NCI-H446 treated with DMSO at 0.1 percent for 48 hours (cell line): ENCODE measurements at regions not wholly inside any gene's neighbourhood (a gene's known extent, or its start where the extent isn't known, plus 50 kb on each side); places are given as distances from the start of the nearest gene placed in this dataset.
"Not testable (repeated sequence)": the region's sequence is repeated elsewhere in the genome, so short reads cannot be mapped to it uniquely, and the experiment has no call there.

Experiments used
- DNase-seq: peaks from one replicate; lab custom pipeline; 2025; lab: John Stamatoyannopoulos, UW

DNA sequence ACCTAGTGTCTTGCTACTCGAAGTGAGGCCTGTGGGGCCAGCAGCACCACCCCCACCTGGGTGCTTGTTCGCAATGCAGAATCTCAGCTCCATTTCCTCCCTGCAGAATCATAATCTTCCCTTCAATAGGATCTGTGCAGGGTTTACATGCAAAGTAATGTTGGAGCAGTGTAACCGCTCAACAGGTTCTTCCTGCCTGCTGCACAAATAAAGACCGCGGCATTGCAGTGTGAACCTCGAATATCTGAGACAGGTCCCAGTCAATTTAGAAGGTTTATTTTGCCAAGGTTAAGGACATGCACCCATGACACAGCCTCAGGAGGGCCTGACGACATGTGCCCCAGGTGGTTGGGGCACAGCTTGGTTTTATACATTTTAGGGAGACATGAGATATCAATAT is 119.2 kb downstream of the TLR5 start:
- no peak for DNase-seq

DNA sequence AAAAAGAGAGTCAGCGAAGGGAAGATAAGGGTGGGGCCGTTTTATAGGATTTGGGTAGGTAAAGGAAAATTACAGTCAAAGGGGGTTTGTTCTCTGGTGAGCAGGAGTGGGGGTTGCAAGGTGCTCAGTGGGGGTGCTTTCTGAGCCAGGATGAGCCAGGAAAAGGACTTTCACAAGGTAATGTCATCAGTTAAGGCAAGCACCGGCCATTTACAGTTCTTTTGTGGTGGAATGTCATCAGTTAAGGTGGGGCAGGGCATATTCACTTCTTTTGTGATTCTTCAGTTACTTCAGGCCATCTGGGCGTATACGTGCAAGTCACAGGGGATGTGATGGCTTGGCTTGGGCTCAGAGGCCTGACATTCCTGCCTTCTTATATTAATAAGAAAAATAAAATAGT is 118.6 kb downstream of the TLR5 start:
- DNase-seq: not testable (repeated sequence)

DNA sequence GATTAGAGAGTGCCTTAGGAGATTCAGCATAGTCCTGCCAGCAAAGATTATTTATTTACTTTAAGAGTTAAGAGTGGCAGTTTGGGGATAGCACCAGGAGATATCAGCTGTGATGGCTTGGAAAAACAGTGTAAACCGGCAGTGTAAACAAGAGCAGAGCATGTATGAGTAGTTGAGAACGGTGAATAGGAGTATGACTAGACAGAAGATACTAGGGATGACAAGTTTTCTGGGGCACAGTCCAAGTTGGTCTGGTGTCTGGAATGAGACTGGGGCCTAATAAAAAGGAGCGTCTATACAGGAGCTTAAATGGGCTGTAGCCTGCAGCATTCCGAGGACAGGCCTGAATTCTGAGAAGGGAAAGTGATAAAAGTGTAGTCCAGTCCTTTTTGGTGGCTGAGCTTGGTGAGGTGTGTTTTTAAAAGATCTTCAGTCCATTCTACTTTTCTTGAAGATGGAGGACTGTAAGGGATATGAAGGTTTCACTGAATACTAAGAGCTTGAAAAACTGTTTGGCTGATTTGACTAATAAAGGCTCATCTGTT is 117.8 kb downstream of the TLR5 start:
- DNase-seq: not testable (repeated sequence)

DNA sequence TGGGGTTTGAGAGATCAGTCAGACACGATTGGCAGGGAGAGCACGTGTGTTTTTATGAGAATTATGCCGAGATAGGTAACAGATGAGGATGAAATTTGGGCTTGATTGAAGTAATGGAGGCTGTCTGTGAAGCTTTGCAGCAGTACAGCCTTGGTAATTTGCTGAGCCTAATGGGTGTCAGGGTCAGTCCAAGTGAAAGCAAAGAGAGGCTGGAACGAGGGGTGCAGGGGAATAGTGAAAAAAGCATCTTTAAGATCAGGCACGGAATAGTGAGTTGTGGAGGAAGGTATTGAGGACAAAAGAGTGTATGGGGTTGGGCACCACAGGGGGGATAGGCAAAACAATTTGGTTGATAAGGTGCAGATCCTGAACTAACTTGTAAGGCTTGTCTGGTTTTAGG is 116.4 kb downstream of the TLR5 start:
- DNase-seq: not testable (repeated sequence)

DNA sequence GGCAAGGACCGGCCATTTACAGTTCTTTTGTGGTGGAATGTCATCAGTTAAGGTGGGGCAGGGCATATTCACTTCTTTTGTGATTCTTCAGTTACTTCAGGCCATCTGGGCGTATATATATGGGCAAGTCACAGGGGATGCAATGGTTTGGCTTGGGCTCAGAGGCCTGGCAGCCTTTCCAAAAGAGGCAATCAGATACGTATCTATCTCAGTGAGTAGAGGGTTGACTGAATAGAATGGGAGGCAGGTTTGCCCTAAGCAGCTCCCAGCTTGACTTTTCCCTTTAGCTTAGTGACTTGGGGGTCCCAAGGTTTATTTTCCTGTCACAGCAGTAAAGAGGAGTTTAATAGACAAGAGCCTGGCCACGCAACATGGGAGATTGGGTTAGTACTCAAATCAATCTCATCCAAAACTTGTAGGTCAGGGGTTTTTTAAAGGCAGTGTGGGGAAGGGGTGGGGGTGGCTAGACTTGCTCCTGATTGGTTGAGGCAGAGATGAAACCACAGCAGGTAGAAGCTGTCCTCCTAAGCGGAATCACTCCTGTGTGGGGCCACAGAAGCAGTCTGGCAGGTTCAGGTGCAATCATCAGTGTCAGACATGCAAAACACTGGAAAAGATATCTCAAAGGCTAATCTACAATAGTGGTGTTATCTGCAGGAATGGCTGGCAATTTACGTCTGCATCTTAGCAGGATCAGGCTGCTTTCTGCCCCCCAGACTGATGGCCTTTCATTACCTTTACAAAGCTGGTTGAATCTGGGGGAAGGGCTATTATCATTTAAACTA is 112.9 kb downstream of the TLR5 start:
- no peak for DNase-seq

DNA sequence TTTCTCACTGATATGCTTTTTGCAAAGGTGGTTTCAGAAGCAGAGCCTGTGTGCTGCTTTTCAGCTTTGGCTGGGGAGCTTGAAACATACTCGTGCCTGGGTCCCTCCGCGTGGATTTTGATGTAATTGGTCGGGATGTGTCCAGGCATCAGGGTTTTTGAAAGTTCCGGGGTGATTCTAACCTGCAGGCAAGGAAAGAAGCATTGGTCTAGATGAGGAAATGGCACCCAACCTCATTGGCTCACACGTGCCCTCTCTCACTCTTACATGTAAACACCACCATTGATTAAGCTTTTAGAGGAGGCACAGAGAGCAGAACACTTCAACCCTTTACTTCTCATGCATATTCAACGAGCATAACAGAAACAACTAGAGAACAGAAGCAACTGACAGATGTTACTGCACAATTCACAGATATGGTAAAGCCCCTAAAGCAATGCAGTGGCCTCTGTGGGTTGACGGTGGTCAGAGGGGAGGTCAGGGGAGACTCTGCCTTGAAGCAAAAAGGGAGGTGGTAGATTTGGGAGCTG is 112.1 kb downstream of the TLR5 start:
- no peak for DNase-seq

DNA sequence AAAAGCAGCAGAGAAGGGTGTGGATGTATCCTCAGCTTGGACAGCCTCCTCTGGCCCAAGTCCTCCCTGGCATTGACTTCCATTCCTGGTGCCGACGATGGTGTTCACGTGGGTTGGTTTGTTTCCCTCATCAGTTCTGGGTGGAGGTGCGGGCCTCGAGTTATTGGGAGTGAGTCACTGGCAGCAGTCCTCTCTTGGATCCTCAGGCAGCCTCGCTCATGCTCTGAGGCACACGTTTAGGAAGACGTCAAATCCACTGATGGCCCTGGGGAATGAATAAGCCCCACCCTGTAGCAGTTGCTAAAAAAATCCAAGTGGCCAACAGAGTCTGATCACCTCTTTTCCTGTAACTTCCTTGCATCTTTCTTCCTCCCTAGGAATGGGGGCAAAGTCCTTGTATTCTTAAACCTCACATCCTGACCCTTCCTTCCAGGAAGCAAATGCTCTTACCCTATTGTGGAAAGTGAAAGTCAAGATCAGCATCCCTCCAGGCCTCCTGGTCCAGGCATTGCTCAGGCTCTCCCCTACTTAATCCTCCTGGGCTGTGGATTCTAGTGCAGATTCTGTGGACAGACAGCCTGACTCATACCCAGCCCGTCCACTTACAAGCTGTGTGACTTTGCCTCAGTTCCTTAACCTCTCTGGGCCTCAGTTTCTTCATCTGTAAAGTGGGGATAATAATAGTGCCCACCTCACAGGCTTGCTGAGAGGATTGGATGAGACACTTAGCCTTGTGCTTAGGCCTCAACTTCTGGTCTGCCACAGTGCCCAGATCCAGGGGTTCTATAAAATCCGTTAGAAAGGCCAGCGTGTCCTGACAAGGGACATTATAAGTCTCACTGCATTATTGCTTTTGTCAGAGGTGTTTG is 111.1 kb downstream of the TLR5 start:
- DNase-seq: no peak

DNA sequence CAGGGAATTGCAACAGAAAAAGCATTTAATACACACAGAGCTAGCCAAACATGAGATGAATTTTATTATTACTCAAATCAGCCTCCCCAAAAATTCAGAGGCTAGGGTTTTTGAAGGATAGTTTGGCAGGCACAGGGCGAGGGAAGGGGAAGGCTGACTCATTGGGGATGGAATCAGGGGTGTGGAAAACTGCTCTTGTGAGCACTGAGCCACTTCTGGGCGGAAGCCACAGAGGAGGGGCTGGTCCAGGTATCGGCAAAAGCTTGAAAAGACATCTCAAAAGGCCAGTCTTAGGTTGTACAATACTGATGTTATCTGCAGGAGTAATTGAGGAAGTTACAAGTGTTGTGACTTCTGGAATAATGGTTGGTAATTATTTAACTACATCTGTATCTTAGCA is 109.4 kb downstream of the TLR5 start:
- DNase-seq: no peak

DNA sequence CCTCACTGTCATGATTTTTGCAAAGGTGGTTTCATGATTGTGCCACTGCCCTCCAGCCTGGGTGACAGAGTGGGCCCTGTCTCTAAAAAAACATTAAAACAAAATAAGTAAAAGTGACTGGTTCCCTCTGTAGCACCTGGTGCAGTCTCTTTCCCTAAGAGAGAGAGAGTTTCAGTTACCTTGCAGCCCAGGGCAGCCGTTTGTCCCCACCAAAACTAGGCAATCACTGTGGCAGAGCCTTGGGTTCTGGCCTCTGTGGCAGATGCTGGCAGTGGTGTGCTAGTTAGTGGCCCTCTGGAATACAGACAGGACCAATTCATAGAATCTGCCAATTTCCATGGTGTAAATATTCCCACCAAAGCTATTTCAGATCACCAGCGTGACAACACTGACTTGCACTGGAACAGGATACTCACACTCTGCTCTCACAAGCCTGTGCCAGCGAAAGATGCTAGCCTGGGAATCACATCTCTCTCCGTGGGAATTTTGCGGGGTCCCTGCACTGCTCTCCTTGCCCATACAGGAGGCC is 108.7 kb downstream of the TLR5 start:
- no peak for DNase-seq

DNA sequence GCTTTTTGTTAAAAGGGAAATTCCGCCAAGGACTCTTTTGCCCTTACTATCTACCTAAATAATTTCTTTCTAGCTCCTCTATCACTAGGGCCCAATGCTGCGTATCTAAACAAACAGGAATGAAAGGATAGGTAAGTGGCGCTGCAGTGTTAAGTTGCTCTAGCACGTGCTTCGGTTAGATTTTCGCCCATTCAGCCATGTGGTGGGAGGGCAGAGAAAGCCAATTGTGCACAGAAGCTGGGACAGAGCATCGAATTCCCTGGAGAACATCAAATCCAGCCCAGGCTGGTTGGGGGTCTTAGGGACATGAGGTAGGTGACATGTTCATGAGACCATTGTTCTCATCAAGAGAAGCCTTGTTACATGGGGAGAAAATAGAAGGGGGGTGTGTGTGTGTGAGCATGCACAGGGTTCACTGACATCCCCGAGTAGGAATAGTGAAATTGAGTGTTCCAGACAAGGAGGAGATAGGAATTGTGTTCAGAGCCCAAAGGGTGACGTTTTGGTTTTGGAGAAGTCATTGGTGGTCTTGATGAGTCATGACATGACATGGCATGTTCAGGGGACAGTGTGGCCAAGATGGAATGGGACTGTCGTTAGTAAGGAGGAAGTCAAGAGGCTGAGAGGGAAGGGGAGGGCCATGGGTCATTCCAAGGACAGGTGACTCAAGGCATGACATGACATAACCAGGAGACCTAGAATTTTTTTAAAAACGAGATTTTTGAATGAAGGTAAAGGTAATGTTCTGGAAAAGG is 107.1 kb downstream of the TLR5 start:
- DNase-seq: no peak

DNA sequence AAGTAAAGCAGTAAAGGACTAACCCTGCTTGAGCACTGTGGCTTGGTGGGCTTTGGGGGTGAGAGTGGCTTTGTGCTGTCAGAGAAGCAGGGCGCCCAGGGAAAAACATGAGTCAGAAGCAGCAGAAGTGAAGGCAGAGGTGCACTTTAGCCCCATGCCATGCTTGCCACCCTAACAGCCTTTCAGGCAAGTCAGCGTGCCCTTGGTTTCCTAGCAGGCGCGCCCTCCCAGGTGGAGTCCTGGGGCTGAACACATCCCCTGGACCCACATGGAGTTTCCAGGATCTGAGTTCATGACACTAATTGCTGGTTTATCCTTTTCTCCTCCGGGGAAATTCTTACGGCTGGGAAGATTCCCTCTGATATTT is 106.6 kb downstream of the TLR5 start:
- DNase-seq: no peak

DNA sequence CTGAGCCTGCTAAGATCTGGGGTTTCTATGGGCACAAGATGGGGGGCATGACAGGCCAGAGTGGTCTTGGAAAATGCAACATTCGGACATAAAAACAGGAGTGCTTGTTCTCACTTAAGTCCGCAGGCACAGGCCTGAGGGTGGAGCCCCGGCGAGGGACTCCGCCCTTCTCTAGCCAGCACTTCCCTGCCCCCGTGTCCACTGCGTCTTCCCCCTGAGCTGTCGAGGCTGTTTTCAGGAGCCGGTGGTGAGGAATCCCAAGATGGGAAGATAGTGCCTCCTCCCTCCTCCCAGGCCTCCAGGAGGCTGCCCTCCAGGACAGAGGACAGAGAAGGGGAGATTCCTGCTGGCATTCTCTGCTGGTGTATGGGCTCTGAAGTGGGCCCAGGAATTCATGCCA is 105.2 kb downstream of the TLR5 start:
- DNase-seq: no peak

DNA sequence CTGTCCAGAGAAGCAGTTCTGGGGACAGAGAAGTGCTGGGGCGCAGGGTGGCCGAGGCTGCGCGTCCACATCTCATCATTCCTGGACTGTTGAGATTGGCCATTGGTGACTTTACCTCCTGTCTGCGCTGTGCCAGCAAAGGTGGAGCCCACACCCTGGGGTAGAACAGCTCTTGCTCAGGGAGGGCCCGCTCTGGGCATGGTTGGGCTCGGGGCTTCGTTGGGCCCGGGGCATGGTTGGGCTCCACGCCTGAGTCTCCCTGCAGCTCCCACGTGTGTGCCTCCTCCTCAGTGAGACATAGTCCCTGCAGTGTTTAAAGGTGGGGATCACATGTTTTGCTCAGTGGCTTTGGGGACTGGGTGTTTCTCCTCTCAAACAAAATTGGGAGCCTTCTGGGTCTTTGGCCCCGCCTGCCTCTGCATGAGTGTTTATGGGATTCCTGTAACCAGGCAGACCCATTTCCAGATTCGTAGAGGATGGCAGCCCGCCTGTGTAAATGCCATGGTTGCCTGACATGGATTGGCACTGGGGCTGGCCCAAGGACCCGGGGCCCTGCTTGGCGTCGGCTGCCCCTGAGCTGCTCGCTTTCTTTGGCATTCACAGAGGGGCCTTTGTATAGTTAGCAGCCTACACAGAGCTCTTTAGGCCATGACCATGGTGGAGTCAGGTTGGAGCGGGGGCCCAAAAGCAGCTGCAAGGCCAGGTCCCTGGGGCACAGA is 104.6 kb downstream of the TLR5 start:
- no peak for DNase-seq

DNA sequence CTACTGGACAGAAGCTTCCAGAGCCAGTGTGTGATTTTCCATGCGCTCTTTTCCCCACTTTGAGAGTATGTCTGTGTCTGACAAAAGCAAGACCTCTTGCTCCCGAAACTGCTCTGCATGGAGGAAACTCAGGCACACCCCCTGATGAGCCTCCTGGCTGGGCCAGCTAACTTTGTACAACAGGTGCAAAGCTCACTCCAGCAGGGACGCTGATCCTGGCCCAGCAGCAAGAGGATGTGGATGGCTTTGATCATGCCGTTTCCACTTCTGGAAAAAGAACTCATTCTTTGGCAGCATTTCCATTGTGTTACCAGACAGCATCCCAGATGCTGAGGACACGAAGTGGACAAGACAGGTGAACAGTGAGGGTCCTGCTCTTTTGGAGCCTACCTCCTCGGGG is 103.1 kb downstream of the TLR5 start:
- no peak for DNase-seq

DNA sequence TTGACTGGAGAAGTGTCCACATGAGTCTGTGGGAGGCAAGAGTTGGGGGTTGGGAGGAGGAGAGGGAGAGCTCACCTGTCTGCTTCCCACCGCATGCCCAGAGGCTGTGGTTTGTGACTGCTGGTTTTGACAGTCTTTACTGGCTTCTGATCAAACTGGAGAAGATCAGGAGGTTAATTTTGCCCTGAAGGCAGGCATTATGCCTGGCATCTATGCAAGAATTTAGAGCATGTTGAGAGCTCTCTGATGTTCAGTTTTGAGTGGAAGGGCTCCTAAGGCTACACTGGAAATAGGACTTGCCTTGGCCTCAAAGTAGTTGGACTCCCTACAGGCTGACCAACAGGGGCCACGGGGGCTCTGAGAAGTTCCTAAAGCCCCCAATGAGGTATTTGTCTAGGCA is 101.6 kb downstream of the TLR5 start:
- no peak for DNase-seq

DNA sequence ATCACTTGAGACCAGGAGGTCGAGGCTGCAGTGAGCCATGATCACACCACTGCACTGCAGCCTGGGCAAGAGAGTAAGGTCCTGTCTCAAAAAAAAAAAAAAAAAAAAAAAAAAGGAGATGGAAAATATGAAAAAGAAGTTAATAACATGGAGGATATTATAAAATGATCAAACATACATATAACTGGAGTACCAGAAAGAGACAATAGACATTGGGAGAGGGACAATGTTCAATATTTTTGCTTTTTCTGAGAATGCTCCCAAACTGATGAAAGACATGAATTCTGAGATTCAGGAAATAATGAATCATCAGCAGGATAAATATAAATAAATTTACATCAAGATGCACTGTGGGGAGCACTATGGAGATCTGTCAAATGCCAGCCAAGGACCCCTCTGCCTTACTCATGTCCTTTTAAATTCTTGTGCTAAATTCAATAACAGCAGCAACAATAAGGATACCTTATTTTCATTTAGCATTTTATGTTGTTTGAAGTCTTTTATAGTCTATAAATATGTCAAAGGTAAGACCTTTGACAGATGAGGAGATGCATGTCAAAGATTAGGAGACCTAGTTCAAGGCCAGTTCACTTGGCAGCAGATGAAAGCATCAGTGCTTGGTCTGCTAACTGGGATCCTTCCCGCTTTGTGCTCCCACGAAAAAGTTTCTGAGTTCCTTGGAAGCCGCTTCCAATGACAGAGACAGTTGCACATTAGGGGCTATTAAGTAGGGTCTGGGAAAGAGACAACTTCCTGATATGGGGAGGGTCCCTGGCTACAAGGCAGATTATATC is 97.7 kb downstream of the TLR5 start:
- no peak for DNase-seq

DNA sequence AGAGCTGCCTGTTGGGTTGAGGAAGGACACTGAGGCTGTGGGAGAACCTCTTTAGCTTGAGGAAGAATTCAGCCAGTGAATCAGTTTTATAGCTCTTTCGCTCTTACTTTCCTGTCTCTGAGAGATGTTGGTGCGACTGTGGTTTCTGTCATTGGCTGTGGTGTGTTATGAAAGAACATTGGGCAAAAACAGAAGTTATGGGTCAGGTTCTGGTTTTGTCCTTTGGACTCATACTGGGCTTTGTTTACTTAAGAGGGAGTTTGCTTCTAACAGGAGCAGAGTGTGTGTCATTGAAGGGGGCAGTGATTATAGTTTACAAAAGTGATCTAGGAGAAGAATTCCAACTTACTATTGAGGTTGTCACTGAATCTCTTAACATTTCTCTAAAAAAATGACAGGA is 97.0 kb downstream of the TLR5 start:
- no peak for DNase-seq

DNA sequence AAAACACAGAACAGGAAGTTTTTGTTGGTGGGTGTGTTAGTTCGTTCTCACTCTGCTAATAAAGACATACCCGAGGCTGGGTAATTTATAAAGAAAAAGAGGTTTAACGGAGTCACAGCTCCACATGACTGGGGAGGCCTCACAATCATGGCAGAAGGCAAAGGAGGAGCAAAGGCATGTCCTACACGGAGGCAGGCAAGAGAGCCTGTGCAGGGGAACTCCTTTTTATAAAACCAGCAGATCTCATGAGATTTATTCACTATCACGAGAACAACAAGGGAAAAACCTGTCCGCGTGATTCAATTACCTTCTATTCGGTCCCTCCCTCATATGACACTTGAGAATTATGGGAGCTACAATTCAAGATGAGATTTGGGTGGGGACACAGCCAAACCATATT is 96.6 kb downstream of the TLR5 start:
- DNase-seq: not testable (repeated sequence)

DNA sequence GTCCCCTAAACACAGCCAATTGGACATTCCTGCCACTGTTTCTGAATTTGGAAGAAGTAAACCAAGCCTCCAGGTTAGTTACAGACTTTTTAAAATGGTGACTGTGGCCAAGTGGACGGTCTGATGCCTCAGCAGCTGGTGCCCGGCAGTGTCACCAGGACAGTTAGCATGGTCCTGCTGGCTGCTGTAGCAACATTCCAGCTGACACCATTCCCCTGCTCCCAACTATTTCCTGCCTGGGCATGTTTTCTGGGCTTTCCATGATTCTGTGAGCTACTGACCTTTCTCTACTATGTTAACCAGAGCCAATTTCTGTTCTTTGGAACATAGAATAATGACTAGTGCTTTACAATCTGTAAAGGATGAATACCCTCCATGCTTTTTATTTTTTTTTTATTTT is 95.0 kb downstream of the TLR5 start:
- DNase-seq: no peak

DNA sequence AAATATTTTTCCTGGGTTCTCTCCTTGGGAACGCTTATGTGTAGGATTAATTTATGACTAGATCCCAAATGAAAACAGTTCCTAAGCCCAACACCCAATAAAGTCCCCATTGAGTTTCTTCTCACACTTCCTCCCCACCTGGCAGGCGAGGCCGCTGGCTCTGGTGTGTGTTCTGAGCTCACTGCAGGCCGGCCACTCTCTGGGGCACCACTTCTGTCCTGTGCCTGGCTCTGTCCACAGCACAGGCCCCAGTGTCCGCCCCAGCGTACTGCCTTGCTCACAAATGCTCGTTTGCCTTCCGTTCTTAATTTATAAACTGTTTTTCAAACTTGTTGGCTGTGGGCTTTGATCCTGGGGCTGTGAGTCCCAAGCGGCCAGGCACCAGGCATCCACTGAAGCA is 90.6 kb downstream of the TLR5 start:
- no peak for DNase-seq
